Epithelial cell of esophagus (primary cell): ENCODE measurements at regions not wholly inside any gene's neighbourhood (a gene's known extent, or its start where the extent isn't known, plus 50 kb on each side); places are given as distances from the start of the nearest gene placed in this dataset.
A peak's percentile ranks its signal among the peaks of the same experiment; 100 is the strongest.
"Not testable (repeated sequence)": the region's sequence is repeated elsewhere in the genome, so short reads cannot be mapped to it uniquely, and the experiment has no call there.

Experiments used
- DNase-seq: peaks from one replicate; pipeline ENCODE4 v3.0.0; 2010; ENCODE audit warnings: low read depth
- H3K4me3 ChIP-seq: 2 replicates; pipeline ENCODE4 v1.5.1; 2011; ENCODE audit warnings: mild to moderate bottlenecking, low read length, control low read depth
- TF ChIP-seq, protein P1 (sequence below): IDR thresholded peaks from 2 replicates; pipeline ENCODE4 v1.5.1; 2011; ENCODE audit warnings: low read depth, mild to moderate bottlenecking, low read length, control low read depth, inconsistent platforms; ENCODE audit not compliant: insufficient read depth; ENCODE audit errors: missing control alignments

DNA sequence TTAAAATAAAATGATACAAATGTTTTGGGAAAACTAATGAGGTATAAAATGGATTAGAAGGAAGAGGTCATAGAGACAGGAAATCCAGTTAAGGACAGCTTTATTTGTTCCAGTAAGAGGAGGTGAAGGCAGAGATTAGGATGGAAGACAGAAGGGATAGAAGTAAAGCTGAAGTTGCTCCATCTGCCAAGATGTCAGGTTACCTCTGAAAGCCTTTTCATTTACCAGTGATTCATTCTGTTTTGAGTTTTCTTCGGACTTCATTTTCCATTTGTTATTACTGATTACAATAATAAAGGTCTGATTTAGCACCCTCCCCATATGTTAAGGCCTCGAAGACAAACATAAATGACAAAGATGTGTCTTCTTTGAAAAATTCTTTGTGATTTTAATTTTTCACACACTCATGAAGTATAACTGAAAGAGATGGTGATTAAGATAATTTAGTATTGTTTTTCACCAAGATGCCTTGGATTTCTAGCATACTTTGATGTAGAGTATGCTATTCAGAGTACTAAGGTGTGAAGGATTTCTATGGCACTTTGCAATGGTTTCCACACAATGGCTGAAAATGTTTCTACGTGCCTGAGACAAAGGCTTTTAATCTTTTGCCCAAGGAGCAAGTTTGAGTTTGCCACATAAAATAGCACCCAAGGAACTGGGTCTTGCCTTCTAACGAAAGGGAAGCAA, 75.4 kb upstream of the PLAAT1 start:
- H3K4me3 ChIP-seq, result no peak overlapping the region
- no peak for DNase-seq
- TF ChIP-seq, protein P1, sequence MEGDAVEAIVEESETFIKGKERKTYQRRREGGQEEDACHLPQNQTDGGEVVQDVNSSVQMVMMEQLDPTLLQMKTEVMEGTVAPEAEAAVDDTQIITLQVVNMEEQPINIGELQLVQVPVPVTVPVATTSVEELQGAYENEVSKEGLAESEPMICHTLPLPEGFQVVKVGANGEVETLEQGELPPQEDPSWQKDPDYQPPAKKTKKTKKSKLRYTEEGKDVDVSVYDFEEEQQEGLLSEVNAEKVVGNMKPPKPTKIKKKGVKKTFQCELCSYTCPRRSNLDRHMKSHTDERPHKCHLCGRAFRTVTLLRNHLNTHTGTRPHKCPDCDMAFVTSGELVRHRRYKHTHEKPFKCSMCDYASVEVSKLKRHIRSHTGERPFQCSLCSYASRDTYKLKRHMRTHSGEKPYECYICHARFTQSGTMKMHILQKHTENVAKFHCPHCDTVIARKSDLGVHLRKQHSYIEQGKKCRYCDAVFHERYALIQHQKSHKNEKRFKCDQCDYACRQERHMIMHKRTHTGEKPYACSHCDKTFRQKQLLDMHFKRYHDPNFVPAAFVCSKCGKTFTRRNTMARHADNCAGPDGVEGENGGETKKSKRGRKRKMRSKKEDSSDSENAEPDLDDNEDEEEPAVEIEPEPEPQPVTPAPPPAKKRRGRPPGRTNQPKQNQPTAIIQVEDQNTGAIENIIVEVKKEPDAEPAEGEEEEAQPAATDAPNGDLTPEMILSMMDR, result no peak

DNA sequence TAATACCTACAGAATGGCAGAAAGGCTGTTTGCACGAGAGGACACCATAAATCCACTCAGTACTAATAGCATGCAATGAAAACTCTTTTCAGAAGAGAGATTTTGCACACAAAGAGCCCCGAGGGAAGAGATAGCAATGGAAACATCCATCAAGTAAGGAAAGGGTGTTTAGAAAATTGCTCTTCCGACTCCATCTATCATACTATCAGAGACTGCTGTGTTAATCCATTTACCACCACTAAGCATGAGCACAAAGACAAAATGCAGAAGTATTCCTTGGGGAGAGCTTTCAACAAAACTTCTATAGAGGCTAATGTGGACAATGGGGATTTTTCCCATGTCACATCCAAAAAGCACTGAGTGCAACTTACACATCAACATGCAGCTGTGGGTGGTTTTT, 72.1 kb upstream of the PLAAT1 start:
- no peak overlapping the region for H3K4me3 ChIP-seq
- no peak for DNase-seq
- TF ChIP-seq, protein P1, result no peak

DNA sequence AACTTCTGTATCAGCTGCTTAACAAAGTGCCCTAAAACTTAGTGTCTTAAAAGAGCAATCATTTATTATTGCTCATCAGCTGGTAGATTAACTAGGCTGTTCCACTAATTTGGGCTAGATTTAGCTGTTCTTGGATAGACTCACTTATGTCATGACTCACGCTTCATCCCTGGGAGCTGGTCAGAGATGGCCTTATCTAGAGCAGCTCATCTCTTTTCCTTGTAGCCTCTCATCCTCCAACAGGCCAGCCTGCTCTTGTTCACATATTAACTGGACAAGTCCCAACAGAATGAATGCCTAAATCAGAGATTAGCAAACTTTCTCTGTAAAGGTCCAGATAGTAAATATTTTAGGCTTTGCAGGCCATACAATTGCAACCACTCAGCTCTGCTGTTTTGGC, 66.9 kb upstream of the PLAAT1 start:
- peak; percentile 10 for DNase-seq
- TF ChIP-seq, protein P1, result no peak
- H3K4me3 ChIP-seq, result no peak overlapping the region

DNA sequence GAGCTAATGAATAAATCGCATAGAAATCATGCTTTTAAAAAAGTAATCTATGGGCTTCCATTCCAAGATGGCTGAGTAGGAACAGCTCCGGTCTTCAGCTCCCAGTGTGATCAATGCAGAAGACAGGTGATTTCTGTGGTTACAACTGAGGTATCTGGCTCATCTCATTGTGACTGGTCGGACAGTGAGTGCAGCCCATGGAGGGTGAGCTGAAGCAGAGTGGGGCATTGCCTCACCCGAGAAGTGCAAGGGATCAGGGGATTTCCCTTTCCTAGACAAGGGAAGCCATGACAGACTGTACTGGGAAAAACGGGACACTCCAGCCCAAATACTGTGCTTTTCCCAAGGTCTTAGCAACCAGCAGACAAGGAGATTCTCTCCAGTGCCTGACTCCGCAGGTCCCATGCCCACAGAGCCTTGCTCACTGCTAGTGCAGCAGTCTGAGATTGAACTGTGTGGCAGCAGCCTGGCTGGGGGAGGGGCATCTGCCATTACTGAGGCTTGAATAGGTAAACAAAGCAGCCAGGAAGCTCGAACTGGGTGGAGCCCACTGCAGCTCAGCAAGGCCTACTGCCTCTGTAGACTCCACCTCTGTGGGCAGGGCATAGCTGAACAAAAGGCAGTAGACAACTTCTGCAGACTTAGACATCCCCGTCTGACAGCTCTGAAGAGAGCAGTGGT, 61.5 kb upstream of the PLAAT1 start:
- DNase-seq, H3K4me3 ChIP-seq: not testable (repeated sequence)

DNA sequence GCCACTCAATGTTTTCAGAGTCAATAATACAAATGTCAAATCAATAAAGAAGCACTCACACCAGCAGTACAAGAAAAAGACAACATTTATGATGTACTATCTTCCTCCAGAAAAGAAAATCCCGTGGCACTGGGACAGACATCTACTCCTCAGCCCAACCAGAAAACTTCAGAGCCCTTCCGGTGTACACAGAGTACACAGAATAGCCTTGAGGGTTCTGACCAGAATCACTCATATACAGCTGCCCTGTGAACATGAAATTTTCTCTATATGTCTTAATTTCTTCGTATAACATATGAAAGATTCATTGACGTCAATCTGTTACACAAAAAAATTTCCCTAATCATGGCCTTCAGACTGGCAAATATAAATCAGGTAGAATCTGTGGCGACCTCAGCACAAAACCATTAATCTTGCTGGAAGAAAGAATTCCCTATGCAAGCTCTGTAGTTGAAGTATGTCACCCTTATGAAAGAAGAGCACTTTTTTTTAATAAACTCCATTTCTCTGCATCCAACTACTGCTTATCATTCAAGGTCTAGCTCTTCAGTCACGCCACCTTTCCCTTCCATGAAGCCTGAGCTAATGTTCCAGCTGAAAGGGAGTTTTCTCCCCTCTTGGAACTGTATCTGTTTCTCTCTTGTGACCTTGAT, 53.8 kb upstream of the PLAAT1 start:
- no peak for DNase-seq
- TF ChIP-seq, protein P1, result no peak
- no peak overlapping the region for H3K4me3 ChIP-seq

DNA sequence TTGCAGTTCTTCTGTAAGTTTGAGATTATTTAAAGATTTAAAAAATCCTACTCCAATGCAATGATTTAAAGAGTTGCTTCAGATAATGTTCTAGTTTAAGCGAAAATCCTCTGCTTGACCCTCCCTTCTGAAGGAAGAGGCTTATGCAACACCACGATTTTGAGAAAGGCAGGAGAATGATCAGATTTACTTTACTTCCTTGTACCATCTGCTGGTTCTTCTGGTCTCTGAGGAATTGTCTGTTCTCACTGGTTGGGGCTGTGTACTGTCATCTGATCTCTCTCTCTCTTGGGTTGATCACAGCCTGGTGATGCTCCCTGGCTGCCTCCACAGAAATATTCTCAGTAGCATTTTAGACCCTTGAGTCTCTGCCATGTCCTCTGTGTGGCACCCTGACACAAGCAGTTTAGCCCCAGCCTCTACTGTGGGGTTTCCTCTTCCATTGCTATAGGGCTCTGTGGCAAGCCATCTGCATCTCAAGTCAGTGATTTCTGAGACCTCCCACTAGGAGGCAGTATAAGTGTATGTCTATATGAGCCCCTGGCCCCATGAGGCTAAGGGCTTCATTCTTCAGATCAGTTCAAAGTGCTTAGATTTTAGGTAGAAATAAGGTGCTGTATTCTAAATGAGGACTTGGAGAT, 50.8 kb upstream of the PLAAT1 start:
- peak; percentile 64 for DNase-seq
- H3K4me3 ChIP-seq, result no peak overlapping the region
- TF ChIP-seq, protein P1, result peak; percentile 53
